PFSK-1 (cell line): ENCODE measurements at regions not wholly inside any gene's neighbourhood (a gene's known extent, or its start where the extent isn't known, plus 50 kb on each side); places are given as distances from the start of the nearest gene placed in this dataset.

Experiments used
- FOXP2 ChIP-seq: optimal IDR thresholded peaks from 2 replicates; pipeline ENCODE3; 2011; ENCODE audit warnings: borderline replicate concordance, control low read depth, inconsistent platforms; ENCODE audit not compliant: insufficient read depth; ENCODE audit errors: extremely low read length, extremely low read depth
- POLR2AphosphoS5 ChIP-seq: IDR thresholded peaks from 2 replicates; pipeline ENCODE4 v1.6.1; 2012; ENCODE audit warnings: low read depth, mild to moderate bottlenecking, control low read depth, low read length, moderate library complexity
- SIN3A ChIP-seq: IDR thresholded peaks from 2 replicates; pipeline ENCODE4 v1.6.1; 2012; ENCODE audit warnings: mild to moderate bottlenecking, low read length, moderate library complexity, borderline replicate concordance; ENCODE audit not compliant: insufficient read depth
- TAF1 ChIP-seq: IDR thresholded peaks from 2 replicates; pipeline ENCODE4 v1.6.1; 2012; ENCODE audit warnings: low read length, control low read depth, borderline replicate concordance; ENCODE audit not compliant: insufficient read depth
- TF ChIP-seq, protein P1 (sequence below), 2 experiments: IDR thresholded peaks; 2 replicates each; pipeline versions ENCODE4 v1.6.1 to v1.8.0; 2011 to 2012; ENCODE audit warnings: low read depth in 2 of 2, low read length in 2 of 2, control low read depth in 1 of 2, inconsistent platforms in 1 of 2, mild to moderate bottlenecking in 1 of 2, moderate library complexity in 1 of 2; ENCODE audit not compliant: insufficient read depth in 1 of 2

DNA sequence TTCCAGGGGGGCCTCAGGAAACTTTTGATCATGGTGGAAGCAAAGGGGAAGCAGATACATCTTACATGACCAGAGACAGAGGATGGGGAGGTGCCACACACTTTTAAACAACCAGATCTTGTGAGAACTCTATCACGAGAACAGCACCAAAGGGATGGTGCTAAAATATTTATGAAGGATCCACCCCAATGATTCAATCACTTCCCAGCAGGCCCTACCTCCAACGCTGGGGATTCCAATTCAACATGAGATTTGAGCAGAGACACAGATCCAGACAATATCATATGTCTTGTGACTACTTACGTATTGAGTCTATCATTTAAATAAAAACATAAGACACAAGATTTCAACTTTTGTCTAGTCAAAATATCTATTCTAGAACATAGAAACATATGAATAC, 351.9 kb downstream of the EPM2A start:
- TF ChIP-seq, protein P1, sequence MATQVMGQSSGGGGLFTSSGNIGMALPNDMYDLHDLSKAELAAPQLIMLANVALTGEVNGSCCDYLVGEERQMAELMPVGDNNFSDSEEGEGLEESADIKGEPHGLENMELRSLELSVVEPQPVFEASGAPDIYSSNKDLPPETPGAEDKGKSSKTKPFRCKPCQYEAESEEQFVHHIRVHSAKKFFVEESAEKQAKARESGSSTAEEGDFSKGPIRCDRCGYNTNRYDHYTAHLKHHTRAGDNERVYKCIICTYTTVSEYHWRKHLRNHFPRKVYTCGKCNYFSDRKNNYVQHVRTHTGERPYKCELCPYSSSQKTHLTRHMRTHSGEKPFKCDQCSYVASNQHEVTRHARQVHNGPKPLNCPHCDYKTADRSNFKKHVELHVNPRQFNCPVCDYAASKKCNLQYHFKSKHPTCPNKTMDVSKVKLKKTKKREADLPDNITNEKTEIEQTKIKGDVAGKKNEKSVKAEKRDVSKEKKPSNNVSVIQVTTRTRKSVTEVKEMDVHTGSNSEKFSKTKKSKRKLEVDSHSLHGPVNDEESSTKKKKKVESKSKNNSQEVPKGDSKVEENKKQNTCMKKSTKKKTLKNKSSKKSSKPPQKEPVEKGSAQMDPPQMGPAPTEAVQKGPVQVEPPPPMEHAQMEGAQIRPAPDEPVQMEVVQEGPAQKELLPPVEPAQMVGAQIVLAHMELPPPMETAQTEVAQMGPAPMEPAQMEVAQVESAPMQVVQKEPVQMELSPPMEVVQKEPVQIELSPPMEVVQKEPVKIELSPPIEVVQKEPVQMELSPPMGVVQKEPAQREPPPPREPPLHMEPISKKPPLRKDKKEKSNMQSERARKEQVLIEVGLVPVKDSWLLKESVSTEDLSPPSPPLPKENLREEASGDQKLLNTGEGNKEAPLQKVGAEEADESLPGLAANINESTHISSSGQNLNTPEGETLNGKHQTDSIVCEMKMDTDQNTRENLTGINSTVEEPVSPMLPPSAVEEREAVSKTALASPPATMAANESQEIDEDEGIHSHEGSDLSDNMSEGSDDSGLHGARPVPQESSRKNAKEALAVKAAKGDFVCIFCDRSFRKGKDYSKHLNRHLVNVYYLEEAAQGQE (IDR thresholded peaks at IDR 0.05; ENCODE audit: insufficient read depth in 1 of 2, low read depth in 2 of 2, low read length in 2 of 2): no peak
- TF ChIP-seq POLR2AphosphoS5 (no peak), SIN3A (no peak), FOXP2 (no peak), TAF1 (no peak)

DNA sequence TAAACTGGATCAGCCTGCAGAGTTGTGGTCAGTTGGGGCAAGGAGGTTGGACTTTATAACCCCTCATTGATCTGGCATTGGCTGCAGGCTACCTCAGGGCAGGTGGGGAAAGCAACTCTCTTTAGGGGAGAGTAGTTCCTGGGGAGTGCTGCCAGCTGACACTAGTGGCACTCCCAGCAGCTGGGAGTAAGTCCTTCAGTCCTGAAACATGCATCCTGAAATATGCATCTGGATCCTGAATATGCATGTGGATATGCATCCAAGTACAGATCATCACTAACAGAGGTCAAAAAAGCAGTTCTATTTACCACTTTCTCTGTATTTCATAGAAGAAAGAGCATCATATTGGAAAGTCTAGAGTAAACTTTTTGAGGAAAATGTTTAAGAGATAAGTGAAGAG, 350.8 kb downstream of the EPM2A start:
- TF ChIP-seq FOXP2 (no peak), TAF1 (no peak), SIN3A (no peak), POLR2AphosphoS5 (no peak)
- TF ChIP-seq, protein P1 (IDR thresholded peaks at IDR 0.05; ENCODE audit: insufficient read depth in 1 of 2, low read depth in 2 of 2, low read length in 2 of 2): no peak

DNA sequence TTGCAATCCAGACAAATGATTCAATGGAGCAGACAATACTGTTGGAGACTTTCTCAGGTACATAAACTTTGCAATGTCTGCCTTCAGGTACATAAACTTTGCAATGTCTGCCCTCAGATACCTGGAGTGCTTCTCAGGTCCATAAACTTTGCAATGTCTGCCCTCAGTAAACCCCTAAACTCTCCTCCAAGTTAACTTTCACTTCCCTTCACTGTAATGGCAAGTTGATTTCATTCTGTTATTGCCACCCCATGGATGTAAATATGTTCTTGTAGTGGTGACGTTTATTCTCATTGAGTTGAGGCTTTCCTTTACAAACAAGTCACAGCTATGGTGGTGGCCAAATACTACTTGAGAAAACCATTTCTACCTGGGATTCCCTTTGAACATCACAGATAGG, 338.8 kb downstream of the EPM2A start:
- TF ChIP-seq POLR2AphosphoS5 (no peak), SIN3A (no peak), TAF1 (no peak)
- TF ChIP-seq, protein P1 (IDR thresholded peaks at IDR 0.05; ENCODE audit: insufficient read depth in 1 of 2, low read depth in 2 of 2, low read length in 2 of 2): no peak

DNA sequence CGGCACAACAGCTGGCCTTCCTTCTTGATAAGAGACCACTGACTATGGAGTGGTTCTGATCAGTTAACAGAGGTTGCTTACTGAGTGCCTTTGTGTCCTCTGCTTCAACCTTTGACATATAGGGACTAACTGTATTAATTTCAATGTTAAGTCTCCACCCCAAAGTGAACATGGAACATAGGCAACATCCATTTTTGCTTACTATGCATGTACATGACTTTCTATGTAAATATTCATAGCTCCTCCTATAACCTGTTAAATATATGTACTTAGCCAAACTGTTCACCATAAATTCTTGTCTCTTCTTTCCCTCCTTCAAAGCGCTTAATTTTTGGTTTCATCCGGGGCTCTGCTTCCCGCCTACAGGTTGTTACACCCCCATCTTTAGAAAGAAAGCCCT, 334.8 kb downstream of the EPM2A start:
- TF ChIP-seq SIN3A: no peak
- TF ChIP-seq POLR2AphosphoS5: no peak
- TF ChIP-seq FOXP2: no peak
- TF ChIP-seq, protein P1 (IDR thresholded peaks at IDR 0.05; ENCODE audit: insufficient read depth in 1 of 2, low read depth in 2 of 2, low read length in 2 of 2): no peak
- TF ChIP-seq TAF1: no peak

DNA sequence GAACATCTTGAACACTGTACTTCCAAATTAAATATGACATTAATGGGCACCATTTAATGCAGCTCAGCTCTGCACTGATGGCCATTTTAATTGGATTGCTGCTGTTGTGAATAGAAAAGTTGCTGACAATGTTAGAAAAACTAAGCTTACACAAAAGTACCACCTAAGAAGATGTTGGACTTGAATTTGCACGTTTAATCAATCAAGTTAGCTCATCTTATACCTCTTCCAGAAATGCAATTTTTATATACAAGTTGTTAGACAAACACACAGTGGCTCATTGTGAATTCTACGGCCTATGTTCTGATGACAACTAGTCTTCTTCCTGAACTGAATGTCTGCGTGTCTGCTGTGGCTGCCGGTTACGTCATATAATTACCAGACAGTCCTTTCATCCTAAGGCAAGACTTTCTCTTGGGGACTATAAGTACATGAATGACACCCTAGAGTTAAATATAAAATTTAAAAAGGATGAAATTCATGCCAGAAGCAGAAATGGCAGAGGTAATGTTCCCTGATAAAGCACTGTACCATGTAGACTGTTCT, 330.2 kb downstream of the EPM2A start:
- TF ChIP-seq POLR2AphosphoS5 (no peak), SIN3A (no peak), FOXP2 (no peak), TAF1 (no peak)
- TF ChIP-seq, protein P1 (IDR thresholded peaks at IDR 0.05; ENCODE audit: insufficient read depth in 1 of 2, low read depth in 2 of 2, low read length in 2 of 2): no peak
